GM21737 (cell line): ENCODE measurements at regions not wholly inside any gene's neighbourhood (a gene's known extent, or its start where the extent isn't known, plus 50 kb on each side); places are given as distances from the start of the nearest gene placed in this dataset.
"Not testable (repeated sequence)": the region's sequence is repeated elsewhere in the genome, so short reads cannot be mapped to it uniquely, and the experiment has no call there.

ENCODE experiments used
- ATAC-seq: cut with Tn5 transposase; IDR thresholded peaks from one replicate; pipeline ENCODE4 v1.9.1; 2021; ENCODE audit warnings: mild to moderate bottlenecking, moderate library complexity; ENCODE audit not compliant: unreplicated experiment

DNA sequence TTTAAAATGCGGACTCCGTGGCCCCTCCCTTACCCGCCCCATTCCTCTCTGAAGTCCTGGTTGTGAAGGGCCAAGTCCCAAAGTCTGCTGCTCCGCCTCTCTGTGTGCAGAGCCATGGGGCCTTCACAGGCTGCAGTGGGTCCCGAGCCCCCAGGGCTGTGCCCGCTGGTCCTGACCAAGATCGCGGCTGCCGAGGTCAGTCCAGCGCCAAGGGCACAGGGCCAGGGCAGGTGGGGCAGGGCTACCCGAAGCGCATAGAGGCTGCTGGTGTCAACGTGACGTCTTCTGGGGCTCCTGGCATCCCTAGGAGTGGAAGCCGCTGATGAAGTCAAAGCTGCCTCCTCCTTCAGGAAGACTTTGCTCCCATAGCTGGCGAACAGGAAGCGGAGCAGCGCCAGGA is 858.8 kb downstream of the TUBA3C start:
- ATAC-seq, result not testable (repeated sequence)

DNA sequence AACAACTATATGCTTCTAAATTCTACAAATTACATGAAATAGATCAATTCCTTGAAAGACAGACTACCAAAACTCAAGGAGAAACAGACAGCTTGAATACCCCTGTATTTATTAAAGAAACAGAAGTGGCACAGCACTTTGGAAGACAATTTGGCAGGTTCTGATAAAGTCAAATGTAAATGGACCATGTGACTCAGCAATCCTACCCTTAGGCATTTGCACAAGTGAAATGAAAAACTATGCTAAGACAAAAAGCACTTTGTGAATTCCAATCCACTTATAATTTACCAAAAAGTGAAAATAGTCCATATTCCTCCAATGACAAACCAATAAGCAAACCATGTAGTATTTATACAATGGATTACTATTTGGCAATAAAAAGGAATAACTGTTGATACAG is 862.0 kb downstream of the TUBA3C start:
- not testable (repeated sequence) for ATAC-seq

DNA sequence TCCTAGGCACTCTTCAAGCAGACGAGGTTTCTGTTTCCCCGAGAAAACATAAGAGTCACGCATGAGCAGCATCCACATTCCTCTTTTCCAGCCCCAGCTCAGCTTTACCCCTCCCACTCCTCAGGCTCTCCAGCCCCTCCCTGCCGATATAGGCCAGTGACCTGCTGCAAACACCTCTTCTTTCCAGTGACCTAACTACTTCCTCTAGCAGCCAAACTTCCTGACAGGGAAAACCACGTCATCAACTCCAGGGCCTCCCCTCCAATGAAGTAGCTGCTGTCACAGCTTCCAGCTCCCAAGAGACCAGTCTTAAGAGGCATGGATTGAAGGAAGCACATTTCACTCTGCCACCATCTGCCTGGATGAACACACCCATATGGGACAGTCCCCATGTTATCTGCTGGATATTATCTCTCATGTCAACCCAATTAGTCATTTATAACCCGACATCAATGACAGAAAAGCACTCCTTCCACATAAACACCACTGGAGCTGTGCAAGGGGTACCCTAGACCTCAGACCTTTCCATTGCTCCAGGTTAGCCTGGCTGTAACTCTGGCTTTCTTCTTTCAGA is 878.3 kb downstream of the TUBA3C start:
- ATAC-seq, result not testable (repeated sequence)

DNA sequence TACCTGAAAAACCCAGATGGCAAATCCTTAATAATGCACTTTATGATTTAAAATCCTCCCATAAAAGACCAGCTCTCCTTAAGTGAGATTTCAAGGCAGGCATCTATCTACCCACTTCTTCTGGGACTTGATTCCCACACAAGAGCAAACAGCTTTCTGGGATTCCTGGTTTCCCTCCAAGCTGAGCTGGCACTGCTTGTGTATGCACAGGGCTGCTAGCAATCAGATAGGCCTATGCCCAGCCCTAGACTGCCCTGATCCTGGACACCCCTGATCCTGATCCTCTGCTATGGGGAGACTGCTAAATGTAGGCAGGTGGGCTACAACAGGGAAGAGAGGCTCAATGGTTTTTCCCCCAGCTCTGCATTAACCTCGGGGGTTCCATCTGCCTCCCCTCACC is 880.7 kb downstream of the TUBA3C start:
- ATAC-seq, result not testable (repeated sequence)

GRCh38 chr13:18297359-18297758 is 884.3 kb downstream of the TUBA3C start:
- not testable (repeated sequence) for ATAC-seq

- not testable (repeated sequence) for ATAC-seq
These were observed 885.0 kb downstream of the TUBA3C start for GRCh38 chr13:18296617-18297016.

GRCh38 chr13:18294311-18294710 is 887.3 kb downstream of the TUBA3C start:
- ATAC-seq, result not testable (repeated sequence)

DNA sequence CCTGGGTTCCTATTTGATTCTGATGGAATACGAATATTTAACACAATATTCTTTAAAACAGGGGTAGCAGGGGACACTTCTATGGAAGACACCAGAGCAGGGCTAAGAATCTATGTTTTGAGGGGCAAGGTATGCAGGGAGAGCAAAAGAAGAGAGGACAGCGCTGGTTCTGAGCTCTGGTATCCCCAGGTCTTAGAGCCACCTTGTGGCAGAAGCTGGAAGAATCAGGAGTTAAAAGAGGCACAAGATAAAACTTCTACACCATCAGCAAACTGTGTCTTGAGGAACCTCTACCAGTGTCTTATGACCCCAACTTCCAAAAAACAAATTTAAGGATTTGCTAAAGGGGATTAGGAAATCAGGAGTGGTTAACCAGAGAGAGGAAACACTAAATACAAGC is 894.8 kb downstream of the TUBA3C start:
- not testable (repeated sequence) for ATAC-seq

DNA sequence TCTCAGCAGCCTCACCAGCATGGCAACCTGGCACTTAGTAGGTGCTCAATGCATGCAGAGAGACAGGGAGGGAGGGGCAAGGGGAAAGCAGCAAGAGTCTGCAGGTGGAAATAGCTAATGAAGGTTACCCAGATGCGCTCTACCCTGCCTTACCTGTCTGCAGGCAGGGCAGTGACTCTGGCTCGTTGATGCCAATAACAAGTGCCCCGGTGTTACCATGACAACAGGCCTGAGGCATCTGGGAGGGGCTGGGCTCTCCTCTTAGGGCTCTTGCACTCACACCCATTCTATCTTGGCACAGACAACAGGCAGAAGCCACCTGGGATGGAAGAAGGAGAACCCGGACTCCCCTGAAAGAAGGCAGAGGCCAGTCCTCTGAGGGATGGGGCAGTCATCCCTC is 896.0 kb downstream of the TUBA3C start:
- not testable (repeated sequence) for ATAC-seq

GRCh38 chr13:18284040-18284439 is 897.6 kb downstream of the TUBA3C start:
- ATAC-seq, result not testable (repeated sequence)

GRCh38 chr13:18281829-18282597 is 899.6 kb downstream of the TUBA3C start:
- ATAC-seq, result not testable (repeated sequence)

GRCh38 chr13:18280904-18281828 is 900.5 kb downstream of the TUBA3C start:
- ATAC-seq, result not testable (repeated sequence)

- ATAC-seq, result not testable (repeated sequence)
These were observed 901.7 kb downstream of the TUBA3C start for GRCh38 chr13:18279971-18280370.

- ATAC-seq, result not testable (repeated sequence)
These were observed 904.3 kb downstream of the TUBA3C start for GRCh38 chr13:18277372-18277771.

- ATAC-seq, result not testable (repeated sequence)
These were observed 905.3 kb downstream of the TUBA3C start for GRCh38 chr13:18276280-18276679.

GRCh38 chr13:18273785-18274514 is 907.7 kb downstream of the TUBA3C start:
- not testable (repeated sequence) for ATAC-seq

GRCh38 chr13:18258801-18259419 is 922.7 kb downstream of the TUBA3C start:
- ATAC-seq, result not testable (repeated sequence)

DNA sequence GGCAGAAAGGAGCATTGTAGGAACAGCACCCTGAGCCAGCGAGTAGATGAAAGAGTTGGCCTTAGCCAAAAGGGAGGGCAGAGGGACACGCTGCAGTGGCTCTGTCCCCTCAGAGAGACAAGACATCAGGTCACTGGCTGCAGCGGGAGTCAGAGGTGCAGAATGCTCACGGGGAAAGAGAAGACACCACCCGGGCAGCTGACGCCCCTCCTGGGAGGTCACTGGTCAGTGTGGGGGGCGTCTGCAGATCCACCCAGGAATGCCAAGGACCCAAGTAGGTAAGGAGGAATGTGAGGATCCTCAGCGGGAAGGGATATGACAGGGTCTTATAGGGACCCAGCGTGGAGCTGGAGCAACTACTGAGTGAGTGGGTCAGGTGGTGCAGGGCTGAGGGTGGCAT is 923.9 kb downstream of the TUBA3C start:
- not testable (repeated sequence) for ATAC-seq

GRCh38 chr13:18252848-18253247 is 928.8 kb downstream of the TUBA3C start:
- not testable (repeated sequence) for ATAC-seq
